H1 (cell line): ENCODE measurements at regions not wholly inside any gene's neighbourhood (a gene's known extent, or its start where the extent isn't known, plus 50 kb on each side); places are given as distances from the start of the nearest gene placed in this dataset.

Experiments
- E2F6 ChIP-seq: IDR thresholded peaks from 2 replicates; pipeline ENCODE4 v1.6.1; 2012; ENCODE audit warnings: inconsistent platforms
- HDAC6 ChIP-seq: IDR thresholded peaks from one replicate; pipeline ENCODE4 v1.7.1; 2012; ENCODE audit warnings: low read depth, mild to moderate bottlenecking, inconsistent platforms, low read length, moderate library complexity

GRCh38 chr1:221308534-221309511, 429.6 kb downstream of the HLX start (continued):
- TF ChIP-seq E2F6 (no peak), HDAC6 (no peak)
